Right atrium auricular region (tissue), 2 donors: ENCODE measurements at regions not wholly inside any gene's neighbourhood (a gene's known extent, or its start where the extent isn't known, plus 50 kb on each side); places are given as distances from the start of the nearest gene placed in this dataset.

Source experiments
- DNase-seq: peaks from one replicate; pipeline ENCODE4 v3.0.0-alpha.2; 2019; ENCODE audit warnings: low spot score
- H3K27ac ChIP-seq, 2 donors: fragments of 200-600 bp; sonication (generic); 1 replicate in 1 of 2; 2 replicates in 1 of 2; pipeline ENCODE4 v1.5.1; 2016 to 2019
- H3K27me3 ChIP-seq, 2 donors: fragments of 200-600 bp; sonication (generic); one replicate each; pipeline versions ENCODE4 v1.5.1 to v1.6.0; 2017 to 2019
- H3K36me3 ChIP-seq: fragments of 200-600 bp; sonication (generic); one replicate; pipeline ENCODE4 v1.5.1; 2016
- H3K4me1 ChIP-seq, 2 donors: fragments of 200-600 bp; sonication (generic); one replicate each; pipeline versions ENCODE4 v1.5.1 to v1.6.0; 2017 to 2019
- H3K4me3 ChIP-seq, 2 donors: fragments of 200-600 bp; sonication (generic); 1 replicate in 1 of 2; 2 replicates in 1 of 2; pipeline ENCODE4 v1.5.1; 2017 to 2019; ENCODE audit warnings: mild to moderate bottlenecking in 1 of 2, moderate library complexity in 1 of 2
- H3K9me3 ChIP-seq, 2 donors: fragments of 200-600 bp; sonication (generic); one replicate each; pipeline ENCODE4 v1.5.1; 2019
- TF ChIP-seq, protein P1 (sequence below), 2 donors: fragments of 200-600 bp; sonication (generic); IDR thresholded peaks; one replicate each; pipeline ENCODE4 v1.5.1; 2019; ENCODE audit warnings: antibody characterized with exemption in 2 of 2

DNA sequence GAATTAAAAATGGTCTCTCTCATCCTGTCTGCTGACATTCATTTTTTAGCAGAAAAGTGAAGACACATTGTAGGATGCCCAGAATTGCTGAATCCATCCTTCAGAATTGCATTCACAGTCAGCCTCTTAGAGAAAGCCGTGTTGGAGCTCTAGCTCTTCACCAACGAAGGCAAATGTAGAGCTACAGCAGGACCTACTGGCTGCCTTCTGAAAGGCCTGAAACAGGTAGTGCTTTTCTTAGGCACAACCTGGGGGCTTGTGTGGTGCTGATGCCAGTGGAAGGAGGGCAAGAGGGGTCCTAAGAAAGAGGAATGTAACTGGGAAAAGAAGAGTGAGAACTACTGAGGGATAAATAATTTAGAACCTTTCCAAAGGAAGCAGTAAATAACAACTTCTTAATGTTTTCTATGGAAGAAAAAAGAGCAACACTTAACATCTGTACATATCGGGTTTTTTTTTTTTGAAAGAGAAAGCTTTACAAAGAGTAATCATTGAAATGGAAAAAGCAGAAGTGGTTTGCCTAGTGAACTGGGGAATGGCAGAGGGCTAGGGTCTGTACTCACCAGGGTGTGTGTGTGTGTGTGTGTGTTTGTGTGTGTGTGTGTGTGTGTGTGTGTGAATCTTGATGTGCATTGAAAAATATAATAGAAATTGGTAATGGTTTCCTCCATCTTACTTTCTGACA, 297.8 kb downstream of the SATB1 start:
- no peak for DNase-seq
- H3K27me3 ChIP-seq, result no peaks in the 10 kb centered on the region

DNA sequence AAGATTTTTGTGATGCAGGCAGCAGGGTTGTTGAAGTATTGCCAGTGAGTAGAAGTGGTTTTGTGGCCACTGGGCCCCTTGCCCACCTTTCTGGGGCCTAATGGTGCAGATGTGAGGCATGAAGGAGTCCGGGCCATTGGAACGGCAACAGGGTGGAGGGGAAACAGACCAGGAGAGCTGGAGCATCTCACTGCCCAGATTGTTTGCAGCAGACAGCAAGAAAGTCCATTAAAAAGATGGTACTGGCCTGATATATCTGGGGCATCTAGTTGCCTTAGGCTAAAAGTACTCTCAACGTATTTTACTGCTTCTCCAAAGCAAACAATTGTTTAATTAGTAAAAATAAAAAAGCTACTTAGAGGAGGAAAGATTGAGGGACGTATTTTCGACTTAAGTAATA, 298.4 kb downstream of the SATB1 start:
- H3K36me3 ChIP-seq, result no peaks in the 10 kb centered on the region
- H3K4me3 ChIP-seq, result no peak overlapping the region
- no peak for DNase-seq
- no peaks in the 10 kb centered on the region for H3K9me3 ChIP-seq
- no peaks in the 10 kb centered on the region for H3K27me3 ChIP-seq
- TF ChIP-seq, protein P1, sequence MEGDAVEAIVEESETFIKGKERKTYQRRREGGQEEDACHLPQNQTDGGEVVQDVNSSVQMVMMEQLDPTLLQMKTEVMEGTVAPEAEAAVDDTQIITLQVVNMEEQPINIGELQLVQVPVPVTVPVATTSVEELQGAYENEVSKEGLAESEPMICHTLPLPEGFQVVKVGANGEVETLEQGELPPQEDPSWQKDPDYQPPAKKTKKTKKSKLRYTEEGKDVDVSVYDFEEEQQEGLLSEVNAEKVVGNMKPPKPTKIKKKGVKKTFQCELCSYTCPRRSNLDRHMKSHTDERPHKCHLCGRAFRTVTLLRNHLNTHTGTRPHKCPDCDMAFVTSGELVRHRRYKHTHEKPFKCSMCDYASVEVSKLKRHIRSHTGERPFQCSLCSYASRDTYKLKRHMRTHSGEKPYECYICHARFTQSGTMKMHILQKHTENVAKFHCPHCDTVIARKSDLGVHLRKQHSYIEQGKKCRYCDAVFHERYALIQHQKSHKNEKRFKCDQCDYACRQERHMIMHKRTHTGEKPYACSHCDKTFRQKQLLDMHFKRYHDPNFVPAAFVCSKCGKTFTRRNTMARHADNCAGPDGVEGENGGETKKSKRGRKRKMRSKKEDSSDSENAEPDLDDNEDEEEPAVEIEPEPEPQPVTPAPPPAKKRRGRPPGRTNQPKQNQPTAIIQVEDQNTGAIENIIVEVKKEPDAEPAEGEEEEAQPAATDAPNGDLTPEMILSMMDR (IDR thresholded peaks at IDR 0.05), result no peak
- H3K27ac ChIP-seq, result no peak overlapping the region
- no peaks in the 10 kb centered on the region for H3K4me1 ChIP-seq

More for the DNA sequence above, 297.8 kb downstream of the SATB1 start:
- H3K4me1 ChIP-seq, result no peaks in the 10 kb centered on the region
- no peaks in the 10 kb centered on the region for H3K36me3 ChIP-seq
- H3K4me3 ChIP-seq, result no peak overlapping the region
- no peak overlapping the region for H3K27ac ChIP-seq
- TF ChIP-seq, protein P1 (IDR thresholded peaks at IDR 0.05), result no peak
- no peaks in the 10 kb centered on the region for H3K9me3 ChIP-seq

DNA sequence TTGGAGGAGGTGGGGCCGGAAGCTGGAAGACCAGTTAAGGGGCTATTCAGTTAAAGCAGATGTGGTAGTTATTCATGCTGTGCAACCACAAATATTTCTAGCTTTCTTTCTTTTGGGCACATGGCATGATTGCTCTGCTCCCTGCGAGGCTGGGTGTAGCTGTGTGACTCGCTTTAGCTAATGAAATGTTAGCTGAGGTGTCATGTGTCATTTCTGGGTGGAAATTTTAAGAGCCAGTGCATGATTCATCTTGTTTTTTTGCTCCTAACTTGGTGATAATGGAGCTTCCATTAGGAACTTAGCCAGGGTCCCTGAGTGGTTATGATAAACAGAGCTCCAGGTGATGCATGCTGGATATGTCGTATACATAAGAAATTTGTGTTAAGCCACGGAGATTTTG, 300.6 kb downstream of the SATB1 start:
- no peaks in the 10 kb centered on the region for H3K9me3 ChIP-seq
- no peak overlapping the region for H3K4me3 ChIP-seq
- TF ChIP-seq, protein P1 (IDR thresholded peaks at IDR 0.05), result no peak
- no peak for DNase-seq
- no peaks in the 10 kb centered on the region for H3K27me3 ChIP-seq
- H3K36me3 ChIP-seq, result no peaks in the 10 kb centered on the region
- no peaks in the 10 kb centered on the region for H3K4me1 ChIP-seq
- no peak overlapping the region for H3K27ac ChIP-seq

DNA sequence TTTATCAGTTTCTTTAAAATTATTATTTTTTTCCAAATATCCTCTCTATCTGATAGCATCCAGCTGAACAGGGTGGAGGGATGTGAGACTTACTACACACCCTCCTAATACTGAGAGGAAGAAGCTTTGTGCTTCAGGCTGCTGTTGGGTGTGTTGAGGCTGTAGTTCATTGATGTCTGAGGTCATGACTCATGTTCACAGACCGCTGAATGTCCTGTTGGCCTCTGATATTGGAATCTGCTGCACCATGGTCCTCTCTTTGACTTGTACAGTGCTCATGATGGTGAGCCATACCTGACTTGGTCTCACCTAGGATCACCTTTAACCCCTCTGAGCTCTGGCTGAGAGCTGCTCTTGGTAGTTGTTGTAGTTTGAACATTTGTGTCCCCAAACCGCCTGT, 302.9 kb downstream of the SATB1 start:
- DNase-seq, result no peak
- Histone ChIP-seq H3K9me3 (no peaks in the 10 kb centered on the region), H3K36me3 (no peaks in the 10 kb centered on the region), H3K27me3 (no peaks in the 10 kb centered on the region), H3K4me3 (no peak overlapping the region), H3K27ac (no peak overlapping the region), H3K4me1 (no peaks in the 10 kb centered on the region)
- TF ChIP-seq, protein P1 (IDR thresholded peaks at IDR 0.05), result no peak

DNA sequence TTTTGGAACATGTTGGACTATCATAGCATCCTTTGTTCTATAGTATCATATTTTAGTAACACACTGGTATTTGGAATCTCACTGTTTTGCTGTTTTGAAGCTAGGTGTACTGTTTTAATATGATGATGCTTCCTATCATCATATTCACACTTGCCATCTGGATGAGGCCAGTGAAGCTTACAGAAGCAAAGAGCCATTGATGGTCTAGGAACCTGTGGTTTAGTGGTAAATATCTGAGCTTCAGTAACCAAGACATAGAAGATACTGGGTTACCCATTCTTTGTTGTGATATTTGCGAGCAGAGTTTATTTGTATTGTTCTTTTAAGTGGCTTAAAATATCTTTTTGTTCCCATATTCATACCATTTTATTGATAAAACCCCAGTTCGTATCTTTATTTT, 304.1 kb downstream of the SATB1 start:
- TF ChIP-seq, protein P1 (IDR thresholded peaks at IDR 0.05), result no peak
- Histone ChIP-seq H3K9me3 (no peaks in the 10 kb centered on the region), H3K27ac (no peak overlapping the region), H3K4me3 (no peak overlapping the region), H3K27me3 (no peaks in the 10 kb centered on the region), H3K4me1 (no peaks in the 10 kb centered on the region), H3K36me3 (no peaks in the 10 kb centered on the region)
- DNase-seq, result no peak

DNA sequence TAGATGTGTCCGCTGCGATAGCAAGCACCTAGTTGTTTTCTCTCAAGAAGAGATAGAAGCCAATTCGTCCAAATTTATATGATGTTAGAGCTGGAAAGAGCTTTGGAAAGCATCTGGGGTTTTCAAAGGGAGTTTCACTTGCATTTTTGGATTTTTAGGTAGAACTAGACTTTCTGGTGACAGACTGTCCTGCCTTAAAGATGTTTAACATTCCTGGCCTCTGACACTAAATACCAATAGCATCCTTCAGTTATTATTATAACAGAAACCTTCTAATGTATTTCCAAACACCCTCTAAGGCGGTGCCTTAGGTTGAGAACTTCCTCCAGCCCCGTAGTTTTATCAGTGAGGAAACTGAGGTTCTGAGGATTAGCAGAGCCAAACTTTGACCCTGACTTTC, 305.3 kb downstream of the SATB1 start:
- Histone ChIP-seq H3K36me3 (no peaks in the 10 kb centered on the region), H3K27me3 (no peaks in the 10 kb centered on the region), H3K4me1 (no peaks in the 10 kb centered on the region), H3K4me3 (no peak overlapping the region), H3K9me3 (no peaks in the 10 kb centered on the region), H3K27ac (no peak overlapping the region)
- TF ChIP-seq, protein P1 (IDR thresholded peaks at IDR 0.05), result no peak
- DNase-seq, result no peak
